ENCODE measurements at regions not wholly inside any gene's neighbourhood (a gene's known extent, or its start where the extent isn't known, plus 50 kb on each side); places are given as distances from the start of the nearest gene placed in this dataset.
"Not testable (repeated sequence)": the region's sequence is repeated elsewhere in the genome, so short reads cannot be mapped to it uniquely, and the experiment has no call there.

DNA sequence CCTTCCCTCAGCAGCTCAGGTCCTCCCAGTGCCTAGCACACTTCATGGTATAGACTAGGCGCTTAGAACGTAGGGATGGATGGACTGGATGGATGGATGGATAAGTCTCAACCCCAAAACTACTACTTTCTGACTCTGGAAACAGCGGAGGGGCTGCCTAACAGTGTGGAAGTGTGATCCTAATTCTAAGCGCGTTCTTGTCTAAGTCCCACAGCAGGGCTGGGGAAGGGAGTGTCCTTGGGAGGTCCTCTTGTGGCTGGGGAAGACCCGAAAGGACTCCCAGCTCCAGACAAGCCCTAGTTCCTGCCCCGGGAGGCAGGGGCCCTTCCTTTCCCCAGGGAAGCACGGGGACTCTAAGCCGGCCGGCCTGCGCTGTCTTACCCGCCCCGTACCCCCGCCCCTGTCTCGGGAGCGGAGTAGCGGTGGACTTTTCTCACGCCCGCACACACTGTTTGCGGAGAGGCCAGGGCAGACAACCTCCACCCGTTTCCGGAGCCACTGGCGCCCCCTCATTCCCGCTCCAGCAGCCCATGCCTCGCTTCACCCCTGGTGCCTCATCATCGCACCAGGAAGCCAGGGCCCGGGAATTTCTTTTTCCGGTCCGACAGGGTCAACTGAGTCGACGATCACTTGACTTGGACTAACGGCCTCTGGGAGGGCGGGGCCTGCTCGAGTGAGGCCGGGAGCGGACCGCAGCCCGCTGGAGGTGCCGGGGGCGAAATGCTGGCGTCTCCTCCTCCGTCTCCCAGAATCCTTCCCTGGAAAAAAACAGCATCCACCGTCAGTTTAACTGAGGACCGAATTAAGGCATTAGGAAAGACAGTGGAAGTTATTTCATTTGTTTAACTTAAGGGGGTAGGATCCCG is 133.3 kb downstream of the TBC1D2B start:
- Histone ChIP-seq H3K9me3 (ENCODE audit: severe bottlenecking) (no peaks in the 10 kb centered on the region), H3K36me3 (no peaks in the 10 kb centered on the region), H3K27me3 (ENCODE audit: insufficient read depth, low read depth, severe bottlenecking) (no peaks in the 10 kb centered on the region), H3K4me3 (ENCODE audit: low read depth, low read length) (peak overlapping the region; percentile 51), H3K27ac (peak overlapping the region; percentile 52)
- TF ChIP-seq, protein P1, sequence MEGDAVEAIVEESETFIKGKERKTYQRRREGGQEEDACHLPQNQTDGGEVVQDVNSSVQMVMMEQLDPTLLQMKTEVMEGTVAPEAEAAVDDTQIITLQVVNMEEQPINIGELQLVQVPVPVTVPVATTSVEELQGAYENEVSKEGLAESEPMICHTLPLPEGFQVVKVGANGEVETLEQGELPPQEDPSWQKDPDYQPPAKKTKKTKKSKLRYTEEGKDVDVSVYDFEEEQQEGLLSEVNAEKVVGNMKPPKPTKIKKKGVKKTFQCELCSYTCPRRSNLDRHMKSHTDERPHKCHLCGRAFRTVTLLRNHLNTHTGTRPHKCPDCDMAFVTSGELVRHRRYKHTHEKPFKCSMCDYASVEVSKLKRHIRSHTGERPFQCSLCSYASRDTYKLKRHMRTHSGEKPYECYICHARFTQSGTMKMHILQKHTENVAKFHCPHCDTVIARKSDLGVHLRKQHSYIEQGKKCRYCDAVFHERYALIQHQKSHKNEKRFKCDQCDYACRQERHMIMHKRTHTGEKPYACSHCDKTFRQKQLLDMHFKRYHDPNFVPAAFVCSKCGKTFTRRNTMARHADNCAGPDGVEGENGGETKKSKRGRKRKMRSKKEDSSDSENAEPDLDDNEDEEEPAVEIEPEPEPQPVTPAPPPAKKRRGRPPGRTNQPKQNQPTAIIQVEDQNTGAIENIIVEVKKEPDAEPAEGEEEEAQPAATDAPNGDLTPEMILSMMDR (IDR thresholded peaks at IDR 0.05; ENCODE audit: low read depth, low read length): no peak
- peak; percentile 92 for DNase-seq

DNA sequence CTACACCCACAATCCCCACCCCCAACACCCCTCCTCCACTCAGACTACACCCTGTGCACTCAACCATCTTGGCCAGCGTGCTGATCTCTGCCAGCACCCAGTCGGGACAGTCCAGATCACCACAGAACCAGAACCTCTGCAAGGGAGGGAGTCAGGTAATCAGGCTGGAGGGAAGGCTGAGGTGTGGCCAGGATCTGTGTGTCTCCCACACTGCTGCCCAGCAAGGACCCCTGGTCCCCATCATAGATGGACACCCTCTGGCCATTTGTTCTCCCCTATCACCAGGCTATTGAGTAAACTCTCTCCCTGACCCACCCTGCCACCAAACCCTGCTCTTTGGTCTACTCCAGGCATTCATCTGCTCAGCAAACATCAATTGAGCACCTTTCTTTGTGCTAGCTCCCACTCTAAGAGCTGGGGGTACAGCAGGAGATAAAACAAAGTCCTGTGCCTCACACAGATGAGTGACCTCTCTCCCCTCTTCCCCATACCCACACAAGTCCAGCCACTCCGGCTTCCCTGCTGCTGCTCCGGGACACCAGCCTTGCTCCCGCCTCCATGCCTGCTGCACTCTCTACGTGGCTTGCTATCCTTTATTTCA is 134.8 kb downstream of the TBC1D2B start:
- H3K27ac ChIP-seq: no peak overlapping the region
- H3K36me3 ChIP-seq: no peaks in the 10 kb centered on the region
- TF ChIP-seq, protein P1 (IDR thresholded peaks at IDR 0.05; ENCODE audit: low read depth, low read length): no peak
- no peaks in the 10 kb centered on the region for H3K27me3 ChIP-seq (ENCODE audit: insufficient read depth, low read depth, severe bottlenecking)
- no peak for DNase-seq
- no peak overlapping the region for H3K4me3 ChIP-seq (ENCODE audit: low read depth, low read length)
- no peaks in the 10 kb centered on the region for H3K9me3 ChIP-seq (ENCODE audit: severe bottlenecking)

- not testable (repeated sequence) for H3K9me3 ChIP-seq (ENCODE audit: severe bottlenecking); H3K36me3 ChIP-seq; H3K27me3 ChIP-seq (ENCODE audit: insufficient read depth, low read depth, severe bottlenecking); H3K27ac ChIP-seq; DNase-seq; H3K4me3 ChIP-seq (ENCODE audit: low read depth, low read length)
Observed at GRCh38 chr15:77941090-77941827, 136.3 kb downstream of the TBC1D2B start.

DNA sequence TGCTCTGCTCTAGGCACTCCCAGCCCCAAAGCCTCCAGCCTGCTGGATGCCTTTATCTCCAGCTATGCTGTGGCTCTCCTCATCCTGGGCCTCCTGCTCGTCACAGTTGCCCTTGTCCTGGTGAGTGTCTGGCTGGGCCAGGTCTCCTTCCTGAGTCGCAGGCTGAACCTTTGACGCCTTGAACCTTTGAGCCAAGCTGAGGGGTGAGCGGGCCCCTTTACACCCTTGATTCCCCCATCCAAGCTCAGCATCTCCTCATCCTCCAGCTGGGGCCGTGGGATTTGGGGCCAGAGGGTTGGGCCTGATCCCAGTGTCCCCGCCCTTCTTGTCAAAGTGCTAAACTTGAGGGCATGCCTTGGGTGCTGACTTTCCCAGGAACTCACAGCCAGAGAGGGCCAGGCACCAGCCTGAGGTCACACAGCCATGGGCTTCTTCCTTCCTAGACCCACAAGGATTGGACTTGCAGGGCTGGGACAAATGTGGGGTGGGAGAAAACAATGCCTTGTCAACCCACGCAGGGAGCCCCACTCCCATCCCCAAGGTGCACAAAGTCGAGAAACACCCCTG is 137.0 kb downstream of the TBC1D2B start:
- TF ChIP-seq, protein P1 (IDR thresholded peaks at IDR 0.05; ENCODE audit: low read depth, low read length): no peak
- Histone ChIP-seq H3K27ac (no peak overlapping the region), H3K36me3 (no peaks in the 10 kb centered on the region), H3K4me3 (ENCODE audit: low read depth, low read length) (no peak overlapping the region), H3K27me3 (ENCODE audit: insufficient read depth, low read depth, severe bottlenecking) (no peaks in the 10 kb centered on the region), H3K9me3 (ENCODE audit: severe bottlenecking) (no peaks in the 10 kb centered on the region)
- no peak for DNase-seq

DNA sequence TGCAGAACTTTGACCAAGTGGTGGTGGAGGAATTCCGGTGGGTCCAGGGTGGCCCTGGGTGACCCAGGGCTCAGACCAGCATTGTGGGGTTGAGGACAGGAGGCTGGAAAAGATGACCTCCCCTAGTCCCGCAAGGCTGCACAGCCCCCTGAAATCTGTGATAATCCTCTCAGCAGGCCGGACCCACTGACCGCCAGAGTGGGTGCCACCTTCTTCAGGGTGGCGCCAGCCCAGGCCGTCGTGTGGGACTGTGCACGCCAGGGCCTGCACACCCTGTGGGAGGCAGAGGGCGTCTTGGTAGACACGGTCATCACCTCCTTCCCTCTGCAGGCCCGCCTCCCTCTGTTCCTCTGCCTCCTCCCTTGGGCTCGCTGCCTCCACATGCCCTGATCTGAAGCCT is 137.7 kb downstream of the TBC1D2B start:
- TF ChIP-seq, protein P1 (IDR thresholded peaks at IDR 0.05; ENCODE audit: low read depth, low read length): no peak
- DNase-seq: no peak
- H3K4me3 ChIP-seq (ENCODE audit: low read depth, low read length): no peak overlapping the region

GRCh38 chr15:77939026-77939425 is 138.5 kb downstream of the TBC1D2B start:
- H3K27ac ChIP-seq; DNase-seq; H3K36me3 ChIP-seq; H3K9me3 ChIP-seq (ENCODE audit: severe bottlenecking); H3K4me3 ChIP-seq (ENCODE audit: low read depth, low read length); H3K27me3 ChIP-seq (ENCODE audit: insufficient read depth, low read depth, severe bottlenecking): not testable (repeated sequence)

More for the DNA sequence above, 137.7 kb downstream of the TBC1D2B start:
- Histone ChIP-seq H3K9me3 (ENCODE audit: severe bottlenecking) (no peaks in the 10 kb centered on the region), H3K27me3 (ENCODE audit: insufficient read depth, low read depth, severe bottlenecking) (no peaks in the 10 kb centered on the region), H3K36me3 (no peaks in the 10 kb centered on the region), H3K27ac (no peak overlapping the region)

- not testable (repeated sequence) for H3K36me3 ChIP-seq; DNase-seq; H3K4me3 ChIP-seq (ENCODE audit: low read depth, low read length); H3K27ac ChIP-seq; H3K9me3 ChIP-seq (ENCODE audit: severe bottlenecking); H3K27me3 ChIP-seq (ENCODE audit: insufficient read depth, low read depth, severe bottlenecking)
Observed at GRCh38 chr15:77938546-77938945, 139.0 kb downstream of the TBC1D2B start.

- not testable (repeated sequence) for H3K9me3 ChIP-seq (ENCODE audit: severe bottlenecking); H3K4me3 ChIP-seq (ENCODE audit: low read depth, low read length); H3K27ac ChIP-seq; H3K36me3 ChIP-seq; H3K27me3 ChIP-seq (ENCODE audit: insufficient read depth, low read depth, severe bottlenecking); DNase-seq
Observed at GRCh38 chr15:77936567-77936966, 140.9 kb downstream of the TBC1D2B start.

GRCh38 chr15:77934516-77934915 is 143.0 kb downstream of the TBC1D2B start:
- not testable (repeated sequence) for H3K9me3 ChIP-seq (ENCODE audit: severe bottlenecking); H3K4me3 ChIP-seq (ENCODE audit: low read depth, low read length); H3K36me3 ChIP-seq; H3K27me3 ChIP-seq (ENCODE audit: insufficient read depth, low read depth, severe bottlenecking); H3K27ac ChIP-seq; DNase-seq
